Cardiac fibroblast (primary cell): ENCODE measurements at regions not wholly inside any gene's neighbourhood (a gene's known extent, or its start where the extent isn't known, plus 50 kb on each side); places are given as distances from the start of the nearest gene placed in this dataset.

Source experiments
- DNase-seq, 2 donors: peaks; one replicate each; pipeline versions ENCODE4 v3.0.0 to v3.0.0-alpha.2; 2010; ENCODE audit warnings: low read depth in 2 of 2
- H3K4me3 ChIP-seq, 2 donors: replicated peaks in 1 of 2; 1 replicate in 1 of 2; 2 replicates in 1 of 2; pipeline ENCODE4 v1.5.1; 2011; ENCODE audit warnings: low read depth in 2 of 2, low read length in 2 of 2, mild to moderate bottlenecking in 2 of 2, moderate library complexity in 1 of 2
- TF ChIP-seq, protein P1 (sequence below): IDR thresholded peaks from one replicate; pipeline ENCODE4 v1.5.1; 2011; ENCODE audit warnings: low read depth, mild to moderate bottlenecking, low read length, inconsistent platforms

DNA sequence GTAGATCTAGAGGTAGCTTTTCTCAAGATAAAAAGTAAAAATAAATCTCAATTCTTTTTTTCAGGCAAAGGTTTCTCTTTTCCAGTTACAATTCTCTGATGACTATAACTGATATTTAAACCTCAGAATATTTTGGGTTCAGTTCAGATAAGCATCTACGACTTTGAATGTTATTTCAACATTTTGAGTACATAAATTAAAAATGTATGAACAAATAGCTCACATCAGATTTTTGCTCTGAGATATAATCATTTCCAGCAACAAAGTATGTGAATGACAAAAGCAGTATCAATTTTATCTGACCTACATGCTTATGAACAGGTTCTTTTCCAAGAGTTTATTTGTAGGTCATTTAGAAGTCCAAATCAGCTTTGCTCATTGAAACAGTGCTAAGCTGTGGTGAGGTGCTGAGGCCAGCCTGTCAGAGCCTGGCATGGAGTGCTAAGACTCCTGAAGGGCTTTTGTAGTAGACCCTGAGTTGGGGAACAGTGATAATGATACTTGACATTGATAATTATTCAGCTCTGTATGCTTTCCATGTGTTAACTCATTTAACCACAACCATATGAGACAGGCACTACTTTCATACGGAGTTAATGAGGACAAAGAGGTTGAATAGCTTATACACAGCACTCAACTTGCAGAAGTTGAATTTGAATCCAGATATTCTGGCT is 205.0 kb upstream of the DCN start:
- H3K4me3 ChIP-seq, result no peak overlapping the region
- DNase-seq, result no peak
- TF ChIP-seq, protein P1, sequence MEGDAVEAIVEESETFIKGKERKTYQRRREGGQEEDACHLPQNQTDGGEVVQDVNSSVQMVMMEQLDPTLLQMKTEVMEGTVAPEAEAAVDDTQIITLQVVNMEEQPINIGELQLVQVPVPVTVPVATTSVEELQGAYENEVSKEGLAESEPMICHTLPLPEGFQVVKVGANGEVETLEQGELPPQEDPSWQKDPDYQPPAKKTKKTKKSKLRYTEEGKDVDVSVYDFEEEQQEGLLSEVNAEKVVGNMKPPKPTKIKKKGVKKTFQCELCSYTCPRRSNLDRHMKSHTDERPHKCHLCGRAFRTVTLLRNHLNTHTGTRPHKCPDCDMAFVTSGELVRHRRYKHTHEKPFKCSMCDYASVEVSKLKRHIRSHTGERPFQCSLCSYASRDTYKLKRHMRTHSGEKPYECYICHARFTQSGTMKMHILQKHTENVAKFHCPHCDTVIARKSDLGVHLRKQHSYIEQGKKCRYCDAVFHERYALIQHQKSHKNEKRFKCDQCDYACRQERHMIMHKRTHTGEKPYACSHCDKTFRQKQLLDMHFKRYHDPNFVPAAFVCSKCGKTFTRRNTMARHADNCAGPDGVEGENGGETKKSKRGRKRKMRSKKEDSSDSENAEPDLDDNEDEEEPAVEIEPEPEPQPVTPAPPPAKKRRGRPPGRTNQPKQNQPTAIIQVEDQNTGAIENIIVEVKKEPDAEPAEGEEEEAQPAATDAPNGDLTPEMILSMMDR, result no peak

DNA sequence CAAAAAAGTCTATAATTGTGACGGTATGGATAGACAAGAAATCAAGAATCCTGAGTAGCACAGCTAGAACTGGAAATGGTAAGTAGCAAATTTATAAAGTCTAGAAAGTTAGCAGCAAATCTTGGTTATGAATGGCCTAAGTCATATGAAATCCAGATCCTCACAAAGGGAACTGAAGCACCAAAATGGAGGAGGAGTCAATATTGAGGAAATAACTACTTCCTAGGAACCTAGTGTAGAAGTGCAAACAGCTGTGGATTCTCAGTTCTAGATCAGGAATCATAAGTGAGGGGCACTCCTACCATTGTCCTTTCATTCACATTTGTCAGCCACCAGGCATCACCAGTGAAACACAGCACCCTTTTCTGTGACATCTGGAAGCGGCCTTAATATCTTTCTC is 202.2 kb upstream of the DCN start:
- DNase-seq, result no peak
- no peak overlapping the region for H3K4me3 ChIP-seq
- TF ChIP-seq, protein P1, result no peak

DNA sequence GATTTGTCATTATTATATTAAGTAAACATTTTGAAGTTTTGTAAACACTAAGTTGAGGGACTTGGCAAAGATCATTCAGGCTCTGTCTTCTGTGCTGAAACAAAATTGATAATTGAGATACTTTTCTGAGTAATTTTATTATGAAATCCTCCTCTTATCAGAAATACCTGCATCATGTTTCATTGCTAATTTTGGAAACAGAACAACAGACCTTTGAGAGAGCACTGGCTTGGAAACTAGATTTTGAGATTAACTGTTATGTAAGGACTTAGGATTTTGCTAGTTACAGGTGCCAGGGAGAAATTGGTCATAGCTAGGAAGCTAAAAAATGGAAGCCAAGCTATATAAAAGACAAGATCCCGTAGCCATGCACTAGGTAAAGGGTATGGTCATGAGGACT is 201.7 kb upstream of the DCN start:
- DNase-seq, result no peak
- TF ChIP-seq, protein P1, result no peak
- no peak overlapping the region for H3K4me3 ChIP-seq

DNA sequence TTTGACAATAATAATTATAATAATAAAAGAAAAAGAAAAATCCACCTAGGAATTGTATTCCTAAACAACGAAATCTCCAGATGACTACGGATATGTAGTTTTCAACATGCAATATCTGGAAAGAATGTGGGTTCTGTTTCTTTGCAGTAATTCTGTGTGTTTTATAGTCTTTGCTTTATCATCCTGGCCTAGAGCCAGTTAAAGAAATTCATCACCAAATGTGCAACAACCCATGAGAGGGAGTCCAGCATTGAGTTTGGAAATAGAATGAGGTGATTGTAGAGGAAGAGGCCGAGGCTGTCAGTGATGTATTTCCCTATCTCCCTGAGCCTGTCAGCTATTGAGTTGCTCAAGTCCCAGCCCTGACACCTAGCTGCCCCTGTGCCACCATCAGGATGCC is 200.5 kb upstream of the DCN start:
- TF ChIP-seq, protein P1, result no peak
- peak; percentile 16 to 26 for DNase-seq
- no peak overlapping the region for H3K4me3 ChIP-seq

DNA sequence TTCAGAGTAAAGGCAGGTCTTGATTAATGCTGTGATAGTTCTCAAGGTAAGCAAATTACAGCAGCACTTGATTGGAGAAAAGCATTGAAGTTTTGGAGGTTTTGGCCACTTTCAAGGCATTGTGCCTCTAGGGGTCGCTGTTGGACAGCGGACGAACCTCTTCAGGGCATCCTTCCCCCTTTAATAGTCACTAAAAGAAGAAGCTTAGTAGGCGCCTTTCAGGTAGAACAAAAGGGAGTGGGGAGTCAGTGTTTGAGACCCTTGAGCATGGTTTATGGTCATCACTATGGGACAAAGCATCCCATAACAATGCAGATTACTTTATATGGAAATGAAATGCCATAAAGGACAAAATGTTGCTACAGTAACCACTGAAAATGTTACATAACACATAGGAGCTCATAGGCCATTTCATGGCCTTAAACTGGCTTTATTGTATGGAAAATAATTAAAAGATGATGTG is 199.5 kb upstream of the DCN start:
- TF ChIP-seq, protein P1, result peak; percentile 81
- peak; percentile 83 to 88 for DNase-seq
- H3K4me3 ChIP-seq, result peak overlapping the region; percentile 40 to 55

DNA sequence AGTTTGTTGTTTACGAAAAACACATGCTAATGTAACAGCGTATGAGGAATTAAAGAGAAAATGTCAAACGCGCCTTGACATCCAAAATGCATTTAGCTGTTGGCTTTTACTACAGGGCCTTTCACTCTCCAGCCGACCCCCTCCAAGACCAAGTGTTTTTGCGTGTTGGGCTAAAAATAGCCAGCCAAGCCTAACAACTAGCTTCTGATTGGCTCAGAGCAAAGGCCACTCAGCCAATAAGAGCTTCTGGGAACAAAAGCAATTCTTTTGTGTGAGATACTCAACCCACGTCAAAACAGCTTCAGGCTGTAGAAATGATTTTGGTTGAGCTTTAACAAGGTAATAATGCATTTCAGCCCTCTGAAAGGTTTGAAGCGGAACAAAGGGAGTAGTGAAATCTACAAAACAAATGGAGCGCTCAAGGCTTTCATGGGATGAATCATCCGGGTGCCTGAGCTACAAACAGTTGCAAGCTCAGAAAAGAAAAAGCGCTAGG is 198.7 kb upstream of the DCN start:
- peak overlapping the region; percentile 40 to 55 for H3K4me3 ChIP-seq
- TF ChIP-seq, protein P1, result no peak
- DNase-seq, result peak; percentile 87 to 90
